T-cell (primary cell): ENCODE measurements at regions not wholly inside any gene's neighbourhood (a gene's known extent, or its start where the extent isn't known, plus 50 kb on each side); places are given as distances from the start of the nearest gene placed in this dataset.

Experiments used
- ATAC-seq, 4 experiments: fragments of 200-7000 bp in 3 of 4; fragments of 150-1000 bp in 1 of 4; cut with Tn5 transposase; replicated peaks in 1 of 4; 1 replicate in 3 of 4; 2 replicates in 1 of 4; pipeline ENCODE4 v1.10.0; 2021; ENCODE audit warnings: moderate library complexity in 3 of 4, mild to moderate bottlenecking in 2 of 4, moderate number of reproducible peaks in 1 of 4
- CTCF ChIA-PET, 2 donors: fragments of 300-600 bp; sonication (Branson Sonifier 250); formaldehyde crosslinking; loops; one replicate each; lab custom pipeline; 2022; ENCODE audit warnings: antibody characterized with exemption in 2 of 2; lab: Charles Lee
- POLR2A ChIA-PET, 2 donors: fragments of 300-600 bp; sonication (Branson Sonifier 250); formaldehyde crosslinking; loops; one replicate each; lab custom pipeline; 2022; ENCODE audit warnings: antibody characterized with exemption in 2 of 2; lab: Charles Lee
- DNase-seq, 35 experiments: peaks; one replicate each; pipeline versions ENCODE4 v3.0.0 to v3.0.0-alpha.2; 2013 to 2023
- H3K27ac ChIP-seq: one replicate; pipeline ENCODE4 v1.5.1; 2013; ENCODE audit warnings: low read length
- H3K27me3 ChIP-seq, 2 experiments: replicated peaks in 1 of 2; 1 replicate in 1 of 2; 2 replicates in 1 of 2; pipeline versions ENCODE4 v1.6.1 to v1.7.0; 2013; ENCODE audit warnings: low read length in 1 of 2, mixed read lengths in 1 of 2; ENCODE audit not compliant: control insufficient read depth in 2 of 2, insufficient read depth in 2 of 2; ENCODE audit errors: extremely low read depth in 1 of 2
- H3K36me3 ChIP-seq, 2 donors: 1 replicate in 1 of 2; 2 replicates in 1 of 2; pipeline versions ENCODE4 v1.6.1 to v1.7.0; 2013; ENCODE audit warnings: low read length in 1 of 2; ENCODE audit not compliant: control insufficient read depth in 2 of 2, insufficient read depth in 1 of 2; ENCODE audit errors: extremely low read depth in 1 of 2
- H3K4me1 ChIP-seq, 2 experiments: 1 replicate in 1 of 2; 2 replicates in 1 of 2; pipeline versions ENCODE4 v1.6.1 to v1.7.0; 2013; ENCODE audit warnings: low read length in 2 of 2, mixed read lengths in 1 of 2; ENCODE audit not compliant: insufficient read depth in 2 of 2, control insufficient read depth in 1 of 2; ENCODE audit errors: extremely low read depth in 1 of 2
- H3K4me3 ChIP-seq, 2 donors: 1 replicate in 1 of 2; 2 replicates in 1 of 2; pipeline versions ENCODE4 v1.5.1 to v1.7.0; 2013; ENCODE audit warnings: mild to moderate bottlenecking in 2 of 2, low read length in 1 of 2, moderate library complexity in 1 of 2; ENCODE audit not compliant: control insufficient read depth in 1 of 2; ENCODE audit errors: extremely low read depth in 1 of 2
- H3K9me3 ChIP-seq: 2 replicates; pipeline ENCODE4 v1.7.0; 2013
- H3K27ac Mint-ChIP-seq, 2 donors: one replicate each; pipeline ENCODE4 v1.8.0; 2020 to 2021; ENCODE audit warnings: mild to moderate bottlenecking in 2 of 2, mixed read lengths in 2 of 2
- H3K27me3 Mint-ChIP-seq, 2 donors: one replicate each; pipeline ENCODE4 v1.8.0; 2021 to 2022; ENCODE audit warnings: mixed read lengths in 2 of 2
- H3K36me3 Mint-ChIP-seq: one replicate; pipeline ENCODE4 v1.8.0; 2021; ENCODE audit warnings: mixed read lengths
- H3K4me1 Mint-ChIP-seq, 3 donors: one replicate each; pipeline ENCODE4 v1.8.0; 2020 to 2022; ENCODE audit warnings: mixed read lengths in 3 of 3, mild to moderate bottlenecking in 1 of 3
- H3K4me3 Mint-ChIP-seq, 3 donors: one replicate each; pipeline ENCODE4 v1.8.0; 2020 to 2022; ENCODE audit warnings: mild to moderate bottlenecking in 3 of 3, mixed read lengths in 3 of 3, moderate library complexity in 3 of 3
- H3K9me3 Mint-ChIP-seq, 3 donors: one replicate each; pipeline ENCODE4 v1.8.0; 2020 to 2022; ENCODE audit warnings: mixed read lengths in 3 of 3
- WGBS: methylation state at CpG from one replicate; pipeline ENCODE4 v1.1.5; 2013; ENCODE audit warnings: missing lambda C conversion rate; ENCODE audit not compliant: insufficient coverage; 5-methylcytosine and 5-hydroxymethylcytosine counted together

DNA sequence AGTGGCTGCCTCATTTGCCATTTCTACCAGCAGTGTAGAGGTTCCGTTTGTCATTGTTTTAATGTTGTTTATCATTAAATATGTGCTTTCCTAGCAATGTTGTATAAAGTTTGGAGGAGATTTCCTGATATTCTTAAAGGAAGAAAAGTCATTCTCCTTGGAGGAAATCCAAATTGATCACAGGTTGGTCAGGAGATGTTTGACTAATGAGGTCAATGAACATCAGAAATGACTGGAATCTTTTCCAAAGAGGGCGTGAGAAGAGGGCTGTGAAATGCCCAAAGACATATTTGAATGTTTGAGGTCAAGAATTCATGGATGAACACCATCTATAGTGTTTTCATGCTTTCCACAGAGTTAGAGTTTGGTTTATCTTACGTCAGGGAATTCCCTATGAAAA is 471.3 kb downstream of the MAT2B start:
- CTCF ChIA-PET, result no interaction called here
- ATAC-seq, result no peak
- Mint-ChIP-seq H3K4me3 (no peak overlapping the region), H3K4me1 (no peaks in the 10 kb centered on the region), H3K27ac (no peak overlapping the region), H3K36me3 (no peaks in the 10 kb centered on the region), H3K9me3 (peaks cover 9 to 23% (median 10%) of the 10 kb centered on the region in 3 donors), H3K27me3 (no peaks in the 10 kb centered on the region)
- no CpG with 5 or more reads among the region's 3 CpGs for WGBS
- no peaks in the 10 kb centered on the region for H3K9me3 ChIP-seq
- no peak overlapping the region for H3K4me3 ChIP-seq
- H3K27me3 ChIP-seq, result no peaks in the 10 kb centered on the region
- no peak overlapping the region for H3K27ac ChIP-seq
- DNase-seq, result no peak
- POLR2A ChIA-PET, result no interaction called here
- H3K4me1 ChIP-seq, result no peaks in the 10 kb centered on the region
- no peaks in the 10 kb centered on the region for H3K36me3 ChIP-seq

DNA sequence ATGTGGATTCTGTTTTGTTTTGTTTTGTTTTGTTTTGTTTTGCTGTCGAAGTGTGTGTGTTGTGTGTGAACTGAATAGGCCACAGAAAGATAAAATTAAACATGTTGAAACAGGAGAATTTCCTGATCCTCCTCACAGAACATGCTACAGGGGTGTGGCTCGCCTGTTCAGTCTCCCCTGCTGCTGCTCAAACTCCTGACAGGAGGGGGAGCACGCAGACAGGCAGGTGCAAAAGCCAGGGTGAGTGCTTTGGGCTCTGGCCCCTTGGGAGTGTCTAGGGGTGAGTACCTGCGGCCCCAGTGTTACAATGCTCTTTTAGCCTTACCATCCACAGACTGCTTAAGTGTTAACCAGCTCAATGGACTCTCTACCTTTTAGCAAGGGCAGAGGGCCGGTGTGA is 473.5 kb downstream of the MAT2B start:
- Histone ChIP-seq H3K9me3 (no peaks in the 10 kb centered on the region), H3K27ac (no peak overlapping the region), H3K36me3 (no peaks in the 10 kb centered on the region), H3K27me3 (no peaks in the 10 kb centered on the region), H3K4me3 (no peak overlapping the region), H3K4me1 (no peaks in the 10 kb centered on the region)
- no peak overlapping the region for H3K27ac Mint-ChIP-seq
- peaks cover 9 to 22% (median 13%) of the 10 kb centered on the region in 3 donors for H3K9me3 Mint-ChIP-seq
- no peaks in the 10 kb centered on the region for H3K27me3 Mint-ChIP-seq
- DNase-seq (no peak), ATAC-seq (no peak)
- POLR2A ChIA-PET, result no interaction called here
- no peak overlapping the region for H3K4me3 Mint-ChIP-seq
- CTCF ChIA-PET, result no interaction called here
- H3K36me3 Mint-ChIP-seq, result no peaks in the 10 kb centered on the region
- H3K4me1 Mint-ChIP-seq, result no peaks in the 10 kb centered on the region
- no CpG with 5 or more reads among the region's 5 CpGs for WGBS

DNA sequence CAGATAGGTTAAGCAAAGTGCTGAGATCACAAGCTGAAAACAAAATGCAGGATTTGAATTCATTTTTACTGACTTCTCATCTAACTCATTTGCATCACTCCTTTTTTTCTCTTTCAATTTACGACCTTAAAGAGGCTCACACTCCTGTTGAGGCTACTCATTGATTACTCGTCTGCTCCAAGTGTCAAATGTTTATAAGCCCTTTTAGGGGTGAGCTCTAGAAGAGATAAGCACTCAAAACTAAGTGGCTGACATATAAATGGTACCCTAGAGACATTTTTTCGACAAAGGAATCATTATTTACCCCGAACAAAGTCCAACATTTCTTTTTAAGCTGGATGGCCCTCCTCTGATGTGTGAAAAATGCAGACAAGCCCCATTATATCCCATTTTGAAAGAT is 483.1 kb downstream of the MAT2B start:
- Histone ChIP-seq H3K4me3 (no peak overlapping the region), H3K9me3 (no peaks in the 10 kb centered on the region), H3K27ac (no peak overlapping the region), H3K4me1 (no peaks in the 10 kb centered on the region), H3K27me3 (no peaks in the 10 kb centered on the region), H3K36me3 (no peaks in the 10 kb centered on the region)
- ChIA-PET CTCF (no interaction called here), POLR2A (no interaction called here)
- no peak for ATAC-seq
- Mint-ChIP-seq H3K4me1 (no peaks in the 10 kb centered on the region), H3K27me3 (no peaks in the 10 kb centered on the region), H3K27ac (no peak overlapping the region), H3K4me3 (no peak overlapping the region), H3K9me3 (peaks cover 0 to 12% (median 7%) of the 10 kb centered on the region in 3 donors), H3K36me3 (no peaks in the 10 kb centered on the region)
- no CpG with 5 or more reads among the region's 4 CpGs for WGBS
- DNase-seq, result no peak

DNA sequence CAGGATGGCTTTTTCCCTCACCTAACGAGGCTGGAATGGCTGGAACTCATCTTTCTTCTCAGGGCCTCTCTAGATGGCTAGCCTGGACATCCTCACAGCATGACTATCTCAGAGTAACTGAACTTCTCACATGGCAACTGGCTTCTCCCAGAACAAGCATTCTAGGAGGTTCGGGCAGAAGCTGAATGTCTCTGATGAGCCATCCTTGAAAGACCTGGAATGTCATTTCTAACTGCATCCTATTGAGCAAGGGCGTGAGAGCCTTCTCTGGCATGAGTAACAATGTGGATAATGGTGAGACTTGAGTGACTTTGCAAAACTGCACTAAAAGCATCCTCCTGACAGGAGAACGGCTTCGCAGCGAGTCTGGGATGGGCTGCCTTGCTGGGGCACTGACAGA is 487.7 kb downstream of the MAT2B start:
- WGBS, result 100% methylated on average over 1 of the region's 6 CpGs
- no peak overlapping the region for H3K27ac ChIP-seq
- H3K4me3 ChIP-seq, result no peak overlapping the region
- Mint-ChIP-seq H3K4me1 (no peaks in the 10 kb centered on the region), H3K27ac (no peak overlapping the region), H3K27me3 (no peaks in the 10 kb centered on the region), H3K36me3 (no peaks in the 10 kb centered on the region), H3K4me3 (no peak overlapping the region), H3K9me3 (peaks cover 0 to 15% (median 0%) of the 10 kb centered on the region in 3 donors)
- no peaks in the 10 kb centered on the region for H3K27me3 ChIP-seq
- H3K4me1 ChIP-seq, result no peaks in the 10 kb centered on the region
- no peaks in the 10 kb centered on the region for H3K9me3 ChIP-seq
- ATAC-seq (no peak), DNase-seq (no peak)
- no peaks in the 10 kb centered on the region for H3K36me3 ChIP-seq
- CTCF ChIA-PET, result no interaction called here
- POLR2A ChIA-PET, result no interaction called here

DNA sequence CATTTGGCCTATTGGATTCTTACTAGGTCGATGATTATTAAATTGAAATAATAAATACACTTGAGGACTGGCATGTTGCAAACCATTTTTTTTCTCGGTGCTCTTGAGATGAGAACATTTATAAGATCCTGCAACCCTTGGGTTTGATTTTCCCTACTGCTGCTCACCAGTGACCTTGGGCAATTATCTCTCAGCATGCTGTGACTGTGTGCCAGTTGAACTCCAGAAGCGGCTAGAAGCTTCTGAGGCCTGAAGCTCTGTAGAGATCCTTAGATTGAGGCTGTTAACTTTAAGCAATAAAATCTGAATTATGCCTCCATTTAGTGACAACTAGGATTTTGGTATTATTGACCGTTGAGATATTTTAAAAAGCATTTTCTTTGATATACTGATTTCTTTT is 489.8 kb downstream of the MAT2B start:
- no peak overlapping the region for H3K27ac ChIP-seq
- no peak overlapping the region for H3K4me3 ChIP-seq
- 91% methylated on average over 2 of the region's 4 CpGs for WGBS
- Mint-ChIP-seq H3K27me3 (no peaks in the 10 kb centered on the region), H3K36me3 (no peaks in the 10 kb centered on the region), H3K4me1 (no peaks in the 10 kb centered on the region), H3K9me3 (peaks cover 0 to 11% (median 0%) of the 10 kb centered on the region in 3 donors), H3K4me3 (no peak overlapping the region), H3K27ac (no peak overlapping the region)
- ChIA-PET POLR2A (no interaction called here), CTCF (no interaction called here)
- DNase-seq (no peak), ATAC-seq (no peak)
- H3K27me3 ChIP-seq, result no peaks in the 10 kb centered on the region
- H3K9me3 ChIP-seq, result no peaks in the 10 kb centered on the region
- no peaks in the 10 kb centered on the region for H3K4me1 ChIP-seq
- H3K36me3 ChIP-seq, result no peaks in the 10 kb centered on the region

DNA sequence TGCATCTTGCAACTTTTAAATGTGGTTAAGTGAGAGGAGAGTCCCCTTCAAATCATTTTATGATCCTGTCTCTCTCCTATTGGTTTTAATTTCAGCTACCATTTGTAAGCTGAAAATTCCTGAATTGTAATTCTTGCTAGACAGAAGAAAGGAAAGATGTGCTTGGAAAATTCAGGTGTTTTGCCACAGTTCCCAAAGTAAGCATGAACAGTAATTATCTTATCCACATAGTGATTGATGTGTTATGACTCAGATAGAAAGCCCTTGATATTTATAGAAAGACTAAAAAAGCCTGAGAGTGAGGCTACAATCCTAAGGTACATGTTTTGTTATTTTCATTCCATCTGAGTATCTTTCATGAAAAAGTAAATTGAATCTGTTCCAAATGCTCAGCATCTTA is 492.5 kb downstream of the MAT2B start:
- Histone ChIP-seq H3K36me3 (no peaks in the 10 kb centered on the region), H3K4me3 (no peak overlapping the region), H3K4me1 (no peaks in the 10 kb centered on the region), H3K9me3 (no peaks in the 10 kb centered on the region), H3K27me3 (no peaks in the 10 kb centered on the region), H3K27ac (no peak overlapping the region)
- no peaks in the 10 kb centered on the region for H3K4me1 Mint-ChIP-seq
- H3K27ac Mint-ChIP-seq, result no peak overlapping the region
- DNase-seq (no peak), ATAC-seq (no peak)
- peaks cover 0 to 11% (median 0%) of the 10 kb centered on the region in 3 donors for H3K9me3 Mint-ChIP-seq
- no peak overlapping the region for H3K4me3 Mint-ChIP-seq
- no peaks in the 10 kb centered on the region for H3K27me3 Mint-ChIP-seq
- ChIA-PET CTCF (no interaction called here), POLR2A (interaction anchor here in 1 of 2 donors (0.6 kb wide), 1 partner anchor 354 kb away, joined by 3 read pairs; no protein-coding TSS in a partner anchor)
- no peaks in the 10 kb centered on the region for H3K36me3 Mint-ChIP-seq

DNA sequence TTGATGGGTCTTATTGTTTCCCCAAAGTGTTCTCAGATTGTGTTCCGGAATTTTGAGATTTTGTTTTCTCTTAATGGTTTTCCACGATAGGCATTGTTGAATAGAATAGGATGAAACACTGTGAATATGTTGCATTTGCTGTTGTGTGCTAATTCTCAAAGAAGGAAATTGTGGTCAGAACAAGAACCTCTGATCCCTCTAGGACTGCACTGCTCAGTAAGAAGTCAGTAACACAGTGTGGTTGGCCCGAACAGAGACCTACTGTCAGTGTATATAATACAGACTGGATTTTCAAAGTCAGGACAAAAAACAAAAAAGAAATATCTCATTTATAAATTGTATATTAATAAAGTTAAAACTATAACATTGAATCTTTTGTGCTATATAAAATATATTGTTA is 494.8 kb downstream of the MAT2B start:
- POLR2A ChIA-PET, result no interaction called here
- H3K4me3 Mint-ChIP-seq, result no peak overlapping the region
- no peak overlapping the region for H3K27ac ChIP-seq
- no peaks in the 10 kb centered on the region for H3K4me1 ChIP-seq
- ATAC-seq, result no peak
- no peaks in the 10 kb centered on the region for H3K27me3 ChIP-seq
- no peaks in the 10 kb centered on the region for H3K4me1 Mint-ChIP-seq
- no peaks in the 10 kb centered on the region for H3K9me3 ChIP-seq
- CTCF ChIA-PET, result no interaction called here
- no peaks in the 10 kb centered on the region for H3K36me3 Mint-ChIP-seq
- no peak overlapping the region for H3K4me3 ChIP-seq
- no peaks in the 10 kb centered on the region for H3K36me3 ChIP-seq
- no peak overlapping the region for H3K27ac Mint-ChIP-seq
- DNase-seq, result no peak
- no peaks in the 10 kb centered on the region for H3K27me3 Mint-ChIP-seq
- 60% methylated on average over 1 of the region's 3 CpGs for WGBS
- peaks cover 0 to 15% (median 0%) of the 10 kb centered on the region in 3 donors for H3K9me3 Mint-ChIP-seq
